H9 (cell line): ENCODE measurements at regions not wholly inside any gene's neighbourhood (a gene's known extent, or its start where the extent isn't known, plus 50 kb on each side); places are given as distances from the start of the nearest gene placed in this dataset.

Source experiments
- DNase-seq: peaks from one replicate; pipeline ENCODE4 v3.0.0-alpha.2; 2017
- H2AFZ ChIP-seq: one replicate; pipeline ENCODE4 v1.6.1; 2013; ENCODE audit warnings: mild to moderate bottlenecking, low read length, control low read depth, moderate library complexity
- H2AK5ac ChIP-seq: 2 replicates; pipeline ENCODE4 v1.6.1; 2013; ENCODE audit warnings: low read length, control low read depth, mixed read lengths; ENCODE audit not compliant: insufficient read length
- H2BK120ac ChIP-seq: one replicate; pipeline ENCODE4 v1.6.1; 2013; ENCODE audit warnings: low read depth, mild to moderate bottlenecking, low read length, control low read depth, inconsistent platforms; ENCODE audit not compliant: poor library complexity, severe bottlenecking
- H2BK12ac ChIP-seq: 2 replicates; pipeline ENCODE4 v1.6.1; 2013; ENCODE audit warnings: low read length, control low read depth, mixed read lengths, low read depth; ENCODE audit not compliant: insufficient read length
- H2BK15ac ChIP-seq: 2 replicates; pipeline ENCODE4 v1.6.1; 2013; ENCODE audit warnings: low read depth, low read length, control low read depth
- H2BK20ac ChIP-seq: one replicate; pipeline ENCODE4 v1.6.1; 2013; ENCODE audit warnings: low read depth, mild to moderate bottlenecking, low read length, control low read depth, inconsistent platforms; ENCODE audit not compliant: poor library complexity, severe bottlenecking
- H2BK5ac ChIP-seq: 2 replicates; pipeline ENCODE4 v1.6.1; 2013; ENCODE audit warnings: low read length, control low read depth, mixed read lengths; ENCODE audit not compliant: insufficient read length
- H3K14ac ChIP-seq: 2 replicates; pipeline ENCODE4 v1.6.1; 2013; ENCODE audit warnings: low read length, control low read depth; ENCODE audit not compliant: insufficient read depth
- H3K18ac ChIP-seq: 2 replicates; pipeline ENCODE4 v1.6.1; 2013; ENCODE audit warnings: low read depth, mild to moderate bottlenecking, mixed read lengths, low read length, control low read depth; ENCODE audit not compliant: insufficient read length
- H3K23ac ChIP-seq: 2 replicates; pipeline ENCODE4 v1.6.1; 2013; ENCODE audit warnings: low read length, control low read depth, mixed read lengths, low read depth; ENCODE audit not compliant: insufficient read length
- H3K23me2 ChIP-seq: 2 replicates; pipeline ENCODE4 v1.6.1; 2013; ENCODE audit warnings: low read depth, mild to moderate bottlenecking, mixed read lengths, low read length, control low read depth; ENCODE audit not compliant: insufficient read length, poor library complexity, severe bottlenecking
- H3K27ac ChIP-seq: 2 replicates; pipeline ENCODE4 v1.5.1; 2013; ENCODE audit warnings: low read length, control low read depth, mixed read lengths, low read depth; ENCODE audit not compliant: insufficient read length
- H3K27me3 ChIP-seq: 2 replicates; pipeline ENCODE4 v1.6.1; 2013; ENCODE audit warnings: low read length, control low read depth, inconsistent platforms; ENCODE audit not compliant: insufficient read depth
- H3K4ac ChIP-seq: 2 replicates; pipeline ENCODE4 v1.6.1; 2013; ENCODE audit warnings: low read depth, mild to moderate bottlenecking, control low read depth, inconsistent platforms, low read length, moderate library complexity
- H3K4me1 ChIP-seq: 2 replicates; pipeline ENCODE4 v1.6.1; 2013; ENCODE audit warnings: low read length, control low read depth, inconsistent platforms; ENCODE audit not compliant: insufficient read depth
- H3K4me2 ChIP-seq: 2 replicates; pipeline ENCODE4 v1.6.1; 2013; ENCODE audit warnings: low read length, control low read depth, mixed read lengths; ENCODE audit not compliant: insufficient read length, insufficient read depth
- H3K56ac ChIP-seq: 2 replicates; pipeline ENCODE4 v1.6.1; 2013; ENCODE audit warnings: low read depth, mild to moderate bottlenecking, mixed read lengths, low read length, control low read depth; ENCODE audit not compliant: insufficient read length
- H3K79me1 ChIP-seq: 2 replicates; pipeline ENCODE4 v1.6.1; 2013; ENCODE audit warnings: low read depth, mild to moderate bottlenecking, moderate library complexity, low read length, control low read depth, inconsistent platforms; ENCODE audit not compliant: insufficient read depth, poor library complexity, severe bottlenecking
- H3K79me2 ChIP-seq: 2 replicates; pipeline ENCODE4 v1.6.1; 2013; ENCODE audit warnings: low read length, control low read depth, inconsistent platforms; ENCODE audit not compliant: insufficient read depth
- H3K9ac ChIP-seq: 2 replicates; pipeline ENCODE4 v1.6.1; 2013; ENCODE audit warnings: low read length, control low read depth, mixed read lengths; ENCODE audit not compliant: insufficient read length; ENCODE audit errors: extremely low read depth
- H3K9me3 ChIP-seq: one replicate; pipeline ENCODE4 v1.6.1; 2013; ENCODE audit warnings: low read depth, low read length, inconsistent platforms; ENCODE audit not compliant: control insufficient read depth
- H3T11ph ChIP-seq: one replicate; pipeline ENCODE4 v1.6.1; 2013; ENCODE audit warnings: mild to moderate bottlenecking, low read length, control low read depth, inconsistent platforms
- H4K20me1 ChIP-seq: one replicate; pipeline ENCODE4 v1.6.1; 2013; ENCODE audit not compliant: control insufficient read depth, insufficient read length, insufficient read depth
- H4K5ac ChIP-seq: 2 replicates; pipeline ENCODE4 v1.6.1; 2013; ENCODE audit warnings: low read depth, mild to moderate bottlenecking, mixed read lengths, low read length, control low read depth; ENCODE audit not compliant: insufficient read length
- H4K8ac ChIP-seq: replicated peaks from 2 replicates; pipeline ENCODE4 v1.6.1; 2013; ENCODE audit warnings: low read length, control low read depth, mixed read lengths, low read depth; ENCODE audit not compliant: insufficient read length
- H4K91ac ChIP-seq: 2 replicates; pipeline ENCODE4 v1.6.1; 2013; ENCODE audit warnings: low read depth, mild to moderate bottlenecking, moderate library complexity, mixed read lengths, low read length, control low read depth; ENCODE audit not compliant: insufficient read length
- H3K27ac Mint-ChIP-seq, 3 experiments: 2 replicates in 2 of 3; 3 replicates in 1 of 3; pipeline ENCODE4 v1.8.0; 2020 to 2021; ENCODE audit warnings: mixed read lengths in 3 of 3, mild to moderate bottlenecking in 1 of 3, moderate library complexity in 1 of 3
- H3K27me3 Mint-ChIP-seq: 2 replicates; pipeline ENCODE4 v1.8.0; 2021; ENCODE audit warnings: low read depth, mild to moderate bottlenecking, moderate library complexity, mixed read lengths
- H3K36me3 Mint-ChIP-seq, 3 experiments: 2 replicates in 2 of 3; 3 replicates in 1 of 3; pipeline ENCODE4 v1.8.0; 2020 to 2021; ENCODE audit warnings: low read depth in 3 of 3, mixed read lengths in 3 of 3; ENCODE audit not compliant: insufficient read depth in 1 of 3
- H3K4me1 Mint-ChIP-seq, 2 experiments: 2 replicates each; pipeline ENCODE4 v1.8.0; 2020; ENCODE audit warnings: mixed read lengths in 2 of 2
- H3K4me3 Mint-ChIP-seq, 2 experiments: 2 replicates in 1 of 2; 3 replicates in 1 of 2; pipeline ENCODE4 v1.8.0; 2020 to 2021; ENCODE audit warnings: mild to moderate bottlenecking in 2 of 2, mixed read lengths in 2 of 2, moderate library complexity in 1 of 2
- H3K9me3 Mint-ChIP-seq, 2 experiments: 2 replicates in 1 of 2; 3 replicates in 1 of 2; pipeline ENCODE4 v1.8.0; 2020; ENCODE audit warnings: mild to moderate bottlenecking in 2 of 2, mixed read lengths in 2 of 2, moderate library complexity in 1 of 2
- WGBS: extraction: QIAGEN DNeasy Blood & Tissue Kit; methylation state at CpG from one replicate; pipeline ENCODE4 v1.1.7; 2013; ENCODE audit warnings: missing lambda C conversion rate, low lambda C conversion rate, mixed read lengths; ENCODE audit not compliant: insufficient read length; ENCODE audit errors: extremely low coverage; 5-methylcytosine and 5-hydroxymethylcytosine counted together
- TF ChIP-seq, protein P1 (sequence below): fragments of 200-600 bp; sonication (generic); conservative IDR thresholded peaks from 3 replicates; pipeline ENCODE4 v1.8.0; 2021; ENCODE audit warnings: antibody characterized with exemption, mild to moderate bottlenecking

DNA sequence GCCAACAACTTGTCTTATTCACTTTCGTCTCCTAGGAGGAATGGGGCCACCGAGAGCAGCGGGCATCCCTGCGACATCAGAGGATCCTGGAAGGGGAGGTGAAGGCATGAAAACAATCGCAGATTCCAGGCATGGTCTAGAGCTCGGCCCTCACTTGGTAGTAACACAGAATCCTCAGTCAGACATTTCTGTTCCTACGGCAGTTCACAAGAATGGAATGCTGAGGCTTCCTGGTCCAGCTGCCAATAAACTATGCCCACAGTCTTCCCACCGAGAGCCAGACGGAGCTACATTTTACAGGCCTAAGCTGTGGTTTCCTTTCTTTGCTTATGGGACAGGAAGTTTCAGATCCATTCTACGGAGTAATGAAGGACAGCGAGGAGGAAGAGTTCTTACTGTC lies 75.8 kb downstream of the OR13A1 start:
- Mint-ChIP-seq H3K36me3 (no peaks in the 10 kb centered on the region; a peak in 1 of 7 replicates), H3K27ac (no peak overlapping the region), H3K9me3 (no peaks in the 10 kb centered on the region; a peak in 1 of 5 replicates), H3K4me3 (no peak overlapping the region), H3K27me3 (no peaks in the 10 kb centered on the region; the same call in 1 of the 2 replicates), H3K4me1 (peaks cover 13 to 14% of the 10 kb centered on the region in 2 experiments)
- Histone ChIP-seq H3K4me2 (no peak overlapping the region), H3K14ac (no peak overlapping the region), H4K5ac (no peak overlapping the region), H3K9ac (no peak overlapping the region), H3K18ac (no peak overlapping the region), H3K23ac (no peak overlapping the region), H3K4me1 (peaks cover 4% of the 10 kb centered on the region; the same call in 1 of the 2 replicates), H3K27ac (no peak overlapping the region), H3K56ac (no peak overlapping the region), H2AK5ac (no peak overlapping the region), H4K20me1 (no peaks in the 10 kb centered on the region), H2BK120ac (no peak overlapping the region), H3K23me2 (no peaks in the 10 kb centered on the region), H3K79me2 (no peaks in the 10 kb centered on the region), H3T11ph (no peak overlapping the region), H2AFZ (no peak overlapping the region), H3K4ac (no peak overlapping the region), H2BK15ac (no peak overlapping the region), H3K27me3 (no peaks in the 10 kb centered on the region), H2BK20ac (no peak overlapping the region), H4K8ac (no peak overlapping the region), H2BK12ac (no peak overlapping the region), H3K9me3 (no peaks in the 10 kb centered on the region), H3K79me1 (no peaks in the 10 kb centered on the region), H4K91ac (no peak overlapping the region), H2BK5ac (no peak overlapping the region)
- no CpG with 5 or more reads among the region's 11 CpGs for WGBS
- DNase-seq: no peak
- TF ChIP-seq, protein P1, sequence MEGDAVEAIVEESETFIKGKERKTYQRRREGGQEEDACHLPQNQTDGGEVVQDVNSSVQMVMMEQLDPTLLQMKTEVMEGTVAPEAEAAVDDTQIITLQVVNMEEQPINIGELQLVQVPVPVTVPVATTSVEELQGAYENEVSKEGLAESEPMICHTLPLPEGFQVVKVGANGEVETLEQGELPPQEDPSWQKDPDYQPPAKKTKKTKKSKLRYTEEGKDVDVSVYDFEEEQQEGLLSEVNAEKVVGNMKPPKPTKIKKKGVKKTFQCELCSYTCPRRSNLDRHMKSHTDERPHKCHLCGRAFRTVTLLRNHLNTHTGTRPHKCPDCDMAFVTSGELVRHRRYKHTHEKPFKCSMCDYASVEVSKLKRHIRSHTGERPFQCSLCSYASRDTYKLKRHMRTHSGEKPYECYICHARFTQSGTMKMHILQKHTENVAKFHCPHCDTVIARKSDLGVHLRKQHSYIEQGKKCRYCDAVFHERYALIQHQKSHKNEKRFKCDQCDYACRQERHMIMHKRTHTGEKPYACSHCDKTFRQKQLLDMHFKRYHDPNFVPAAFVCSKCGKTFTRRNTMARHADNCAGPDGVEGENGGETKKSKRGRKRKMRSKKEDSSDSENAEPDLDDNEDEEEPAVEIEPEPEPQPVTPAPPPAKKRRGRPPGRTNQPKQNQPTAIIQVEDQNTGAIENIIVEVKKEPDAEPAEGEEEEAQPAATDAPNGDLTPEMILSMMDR: no peak
